HG02798 (cell line): ENCODE measurements at regions not wholly inside any gene's neighbourhood (a gene's known extent, or its start where the extent isn't known, plus 50 kb on each side); places are given as distances from the start of the nearest gene placed in this dataset.

Experiments used
- ATAC-seq: cut with Tn5 transposase; IDR thresholded peaks from one replicate; pipeline ENCODE4 v1.9.1; 2021; ENCODE audit warnings: mild to moderate bottlenecking; ENCODE audit not compliant: unreplicated experiment, poor library complexity

GRCh38 chr4:166259081-166259480 is 386.0 kb downstream of the TLL1 start:
- ATAC-seq: no peak

DNA sequence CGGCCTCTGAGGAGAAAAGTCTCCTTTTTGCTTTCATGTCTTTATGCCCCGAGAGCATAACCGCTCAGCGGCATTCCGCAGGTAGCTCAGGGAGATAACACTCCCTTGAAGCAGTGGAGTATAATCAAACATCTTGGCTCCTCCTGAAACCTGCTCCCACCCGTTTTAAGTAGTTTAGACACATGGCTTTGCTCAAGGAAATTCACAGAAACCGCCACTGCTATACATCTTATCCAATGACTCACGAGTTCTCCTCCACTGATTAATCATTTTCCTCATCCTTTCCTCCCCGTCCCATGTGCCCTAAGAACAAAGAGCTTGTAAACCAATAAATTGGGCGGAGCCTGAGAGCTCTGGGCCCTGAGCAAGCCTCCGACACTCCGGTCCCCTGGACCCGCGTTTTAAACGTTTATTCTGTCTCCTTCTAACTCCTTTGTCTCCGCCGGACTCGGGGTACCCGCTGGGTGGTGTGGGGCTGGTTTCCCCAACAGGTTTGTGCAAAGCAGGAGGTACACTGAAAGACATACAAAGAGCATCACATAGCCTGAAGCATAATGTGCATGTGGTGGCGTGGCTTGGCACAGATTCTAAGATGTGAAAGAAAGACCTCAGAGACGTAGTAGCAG is 401.2 kb downstream of the TLL1 start:
- no peak for ATAC-seq

GRCh38 chr4:166274775-166275174 is 401.7 kb downstream of the TLL1 start:
- no peak for ATAC-seq

- ATAC-seq: no peak
Observed at GRCh38 chr4:166277401-166277800, 404.4 kb downstream of the TLL1 start.

DNA sequence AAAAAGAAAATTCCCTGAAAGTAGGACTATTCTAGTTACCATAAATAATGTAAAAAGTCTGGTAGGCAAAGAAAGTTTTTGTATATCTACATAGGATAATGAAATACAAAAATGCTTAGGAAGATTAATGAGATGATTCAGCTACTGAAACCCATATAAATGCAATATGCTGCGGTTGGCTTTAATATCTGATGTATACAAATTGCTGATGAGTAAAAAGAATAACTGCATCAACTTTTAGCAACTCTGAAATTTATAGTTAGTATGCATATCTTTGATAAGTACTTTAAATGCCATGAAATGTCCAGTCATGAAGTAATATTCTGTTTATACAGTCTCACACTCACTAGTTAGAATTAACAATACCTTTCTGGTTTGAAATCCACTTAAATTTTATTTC is 404.8 kb downstream of the TLL1 start:
- no peak for ATAC-seq

- no peak for ATAC-seq
Observed at GRCh38 chr4:166279261-166279660, 406.2 kb downstream of the TLL1 start.

- no peak for ATAC-seq
Observed at GRCh38 chr4:166280642-166281041, 407.6 kb downstream of the TLL1 start.

DNA sequence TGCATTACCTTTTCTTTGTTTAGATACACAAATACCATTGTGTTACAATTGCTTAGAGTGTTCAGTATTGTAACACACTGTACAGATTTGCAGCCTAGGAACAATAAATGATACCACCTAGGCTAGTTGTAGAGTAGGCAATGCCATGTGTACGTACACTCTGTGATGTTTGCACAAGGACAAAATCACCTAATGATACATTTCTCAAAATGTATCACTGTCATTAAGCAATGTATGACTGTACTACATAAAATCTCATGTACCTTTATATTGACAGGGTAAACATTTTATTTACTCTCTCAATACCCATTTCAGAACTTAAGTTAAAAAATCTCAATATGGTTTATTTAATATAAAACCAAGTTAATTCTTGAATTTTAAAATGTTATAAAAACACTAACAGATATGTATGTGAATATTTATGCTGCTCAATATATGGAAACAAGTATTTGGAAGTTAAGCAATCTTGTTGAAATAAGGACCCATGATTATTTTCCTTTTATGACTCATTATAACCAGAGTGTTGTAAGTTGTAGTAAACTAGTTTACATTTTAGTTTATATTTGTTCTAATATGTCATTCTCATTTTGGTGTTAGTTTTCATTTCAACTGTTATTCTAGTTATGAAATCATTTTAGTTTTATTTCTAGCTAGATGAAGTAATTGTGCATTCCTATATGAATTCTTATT is 409.2 kb downstream of the TLL1 start:
- no peak for ATAC-seq

DNA sequence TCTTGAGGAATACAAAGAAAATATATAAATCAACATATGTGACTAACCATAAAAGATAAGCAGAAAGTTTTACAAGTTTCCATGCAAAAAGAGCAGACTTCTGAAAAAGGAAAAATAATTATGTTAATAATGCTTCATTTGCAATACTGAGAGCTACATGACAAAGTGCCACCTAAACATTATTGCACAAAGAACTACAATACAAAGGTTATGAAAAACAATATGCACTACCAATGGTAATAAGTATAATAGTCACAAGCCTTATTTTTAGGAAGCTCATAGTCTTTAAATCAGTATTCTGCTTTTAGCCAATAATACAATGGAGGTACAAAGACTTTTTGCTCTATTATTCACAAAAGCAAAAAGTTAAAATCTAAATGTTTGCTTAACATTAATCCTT is 411.2 kb downstream of the TLL1 start:
- ATAC-seq: no peak

GRCh38 chr4:166290426-166290825 is 417.4 kb downstream of the TLL1 start:
- ATAC-seq: no peak

DNA sequence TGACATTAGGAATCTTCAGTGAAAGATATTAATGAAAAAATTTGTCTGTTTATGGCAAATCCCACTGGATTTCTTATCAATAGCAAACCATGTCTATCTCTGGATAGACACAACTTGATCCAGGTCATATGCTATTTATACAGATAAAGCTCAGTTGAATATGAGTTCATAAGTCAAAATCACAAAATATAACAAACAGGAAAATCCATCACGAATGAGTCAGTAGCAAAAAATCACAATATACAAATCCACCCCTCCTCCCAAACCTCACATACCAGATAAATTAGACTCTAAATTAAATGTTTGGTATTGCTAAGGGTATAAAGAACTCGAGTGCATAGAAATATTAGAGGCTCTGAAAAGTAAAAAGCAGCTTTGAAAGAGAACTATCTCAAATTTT is 420.5 kb downstream of the TLL1 start:
- ATAC-seq: no peak

- ATAC-seq: no peak
Observed at GRCh38 chr4:166301266-166301665, 428.2 kb downstream of the TLL1 start.

DNA sequence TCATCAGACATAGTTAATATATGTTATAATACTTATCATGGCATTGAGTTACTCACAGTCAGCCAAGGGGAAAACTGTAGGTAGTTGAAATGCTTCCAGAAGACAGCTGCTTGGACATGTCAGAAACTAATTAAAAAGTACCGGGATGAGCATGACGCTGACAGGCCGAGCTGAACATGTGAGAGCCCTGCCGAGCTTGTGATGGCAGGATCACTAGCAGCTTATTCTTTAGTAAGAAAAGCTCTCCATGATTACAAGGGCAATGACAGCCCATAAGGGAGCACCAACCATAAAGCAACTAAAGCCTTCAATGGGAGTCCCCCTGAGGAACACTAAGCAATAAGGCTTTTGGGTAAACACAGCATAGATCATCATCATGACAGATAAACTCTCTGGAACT is 435.6 kb downstream of the TLL1 start:
- no peak for ATAC-seq

DNA sequence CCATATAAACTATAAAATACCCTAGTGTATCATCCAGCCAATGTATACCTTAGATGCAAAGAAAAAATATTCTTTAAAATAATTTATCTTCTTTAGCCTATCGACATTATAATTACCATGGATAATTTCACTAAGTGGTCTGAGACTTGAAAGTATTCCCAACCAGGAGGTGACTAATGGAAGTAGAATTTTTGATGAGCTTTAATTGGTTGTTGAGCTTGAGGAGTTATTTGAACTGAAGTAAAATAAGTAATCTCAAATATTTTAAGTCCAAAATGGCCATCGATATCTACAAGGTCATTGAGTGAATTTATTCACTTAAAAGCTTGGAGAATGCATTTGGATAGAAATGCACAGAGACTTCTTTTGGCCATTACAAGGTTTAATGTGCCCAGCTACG is 436.2 kb downstream of the TLL1 start:
- ATAC-seq: no peak

GRCh38 chr4:166311169-166311568 is 438.1 kb downstream of the TLL1 start:
- no peak for ATAC-seq

DNA sequence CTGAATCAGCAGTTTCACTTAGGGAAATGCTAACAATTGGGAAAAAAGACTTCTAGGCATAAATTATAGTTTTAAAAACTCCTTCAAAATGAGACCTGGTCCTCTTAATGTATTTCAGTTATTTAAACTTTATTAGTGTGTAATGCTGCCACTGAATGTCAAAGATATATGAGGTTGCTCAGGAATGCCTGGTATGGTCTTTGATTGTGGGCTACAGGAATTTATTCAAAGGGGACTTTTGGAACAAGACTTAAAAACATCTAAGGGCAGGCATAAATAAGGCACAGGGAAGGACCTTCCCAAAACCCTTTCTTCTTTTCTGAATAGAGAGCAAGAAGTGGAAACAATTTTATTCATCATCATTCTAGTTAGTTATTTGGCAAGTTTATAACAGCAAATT is 439.1 kb downstream of the TLL1 start:
- ATAC-seq: no peak

- no peak for ATAC-seq
Observed at GRCh38 chr4:166314902-166315301, 441.9 kb downstream of the TLL1 start.

GRCh38 chr4:166315721-166316467 is 442.9 kb downstream of the TLL1 start:
- no peak for ATAC-seq

DNA sequence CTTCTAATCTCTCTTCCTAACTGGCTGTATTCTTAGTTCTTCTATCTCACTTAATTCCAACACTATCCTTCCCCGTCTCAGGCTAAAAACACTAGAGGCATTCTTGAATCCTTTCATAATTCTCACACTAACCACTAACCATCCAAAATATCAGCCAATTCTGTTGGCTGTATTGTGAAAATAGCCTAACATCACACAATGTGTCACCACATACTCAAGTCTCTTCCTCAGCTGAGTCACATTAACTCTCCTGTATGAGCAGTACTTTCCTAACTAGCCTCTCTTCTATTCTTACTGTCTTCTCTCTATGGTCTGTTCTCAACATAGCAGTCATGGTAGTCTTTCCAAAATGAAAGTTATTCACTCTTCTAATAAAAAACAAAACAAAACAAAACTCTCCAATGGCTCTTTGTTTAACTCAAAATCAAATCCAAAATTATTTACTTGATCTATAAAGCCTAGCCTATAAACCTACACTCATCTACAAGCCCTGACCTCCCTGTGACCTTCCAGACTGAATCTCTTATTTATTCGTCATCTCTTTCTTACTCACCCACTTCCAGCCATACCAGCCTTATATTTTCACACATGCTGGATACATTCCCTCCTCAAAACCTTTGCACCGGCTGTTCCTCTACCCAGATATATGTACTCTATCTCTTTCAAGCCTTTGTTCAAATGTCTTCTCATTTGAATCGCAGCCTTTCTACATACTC is 445.9 kb downstream of the TLL1 start:
- ATAC-seq: no peak

DNA sequence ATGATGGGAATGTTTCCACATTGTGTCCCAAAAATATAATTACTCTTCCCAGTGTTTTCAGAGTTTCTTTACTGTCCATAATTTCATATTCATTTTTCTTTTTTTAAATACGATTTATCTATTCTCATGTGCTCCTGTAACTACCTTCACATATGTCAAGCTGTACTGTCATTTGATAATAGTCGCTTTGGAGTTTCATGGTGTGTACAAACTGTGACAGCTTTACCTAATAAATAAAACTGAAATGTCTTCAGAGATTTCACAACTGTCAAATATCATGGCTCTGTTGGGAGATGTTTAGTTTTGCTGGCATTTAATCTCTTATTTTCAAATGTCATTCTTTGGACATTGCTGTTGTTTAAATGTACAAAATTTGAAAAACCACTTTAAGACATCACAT is 450.2 kb downstream of the TLL1 start:
- ATAC-seq: no peak

DNA sequence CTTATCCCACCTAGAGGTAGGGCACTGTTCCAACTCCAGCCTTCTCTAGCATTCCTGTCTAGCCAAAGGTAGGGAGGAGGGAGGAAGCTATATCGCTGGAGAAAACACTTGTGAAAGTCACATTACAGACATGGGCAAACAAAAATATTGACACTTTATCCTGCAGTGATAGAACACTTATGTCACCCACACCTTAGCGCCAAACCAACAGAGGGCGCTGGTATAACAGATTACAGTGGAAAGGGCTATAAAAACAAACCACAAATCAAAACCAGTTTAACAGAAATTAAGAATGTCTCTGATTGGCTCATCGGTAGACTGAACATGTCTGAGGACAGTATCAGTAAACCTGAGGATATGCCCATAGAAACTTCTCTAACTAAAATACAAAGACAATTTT is 451.3 kb downstream of the TLL1 start:
- ATAC-seq: peak; percentile 58
